ENCODE measurements at regions not wholly inside any gene's neighbourhood (a gene's known extent, or its start where the extent isn't known, plus 50 kb on each side); places are given as distances from the start of the nearest gene placed in this dataset.

- Histone ChIP-seq H3K36me3 (no peaks in the 10 kb centered on the region), H3K9me3 (no peaks in the 10 kb centered on the region), H3K4me1 (peaks cover 0 to 21% (median 14%) of the 10 kb centered on the region in 4 donors), H3K27ac (no peak overlapping the region), H3K4me3 (no peak overlapping the region), H3K27me3 (no peaks in the 10 kb centered on the region)
- DNase-seq: no peak
- TF ChIP-seq, protein P1, sequence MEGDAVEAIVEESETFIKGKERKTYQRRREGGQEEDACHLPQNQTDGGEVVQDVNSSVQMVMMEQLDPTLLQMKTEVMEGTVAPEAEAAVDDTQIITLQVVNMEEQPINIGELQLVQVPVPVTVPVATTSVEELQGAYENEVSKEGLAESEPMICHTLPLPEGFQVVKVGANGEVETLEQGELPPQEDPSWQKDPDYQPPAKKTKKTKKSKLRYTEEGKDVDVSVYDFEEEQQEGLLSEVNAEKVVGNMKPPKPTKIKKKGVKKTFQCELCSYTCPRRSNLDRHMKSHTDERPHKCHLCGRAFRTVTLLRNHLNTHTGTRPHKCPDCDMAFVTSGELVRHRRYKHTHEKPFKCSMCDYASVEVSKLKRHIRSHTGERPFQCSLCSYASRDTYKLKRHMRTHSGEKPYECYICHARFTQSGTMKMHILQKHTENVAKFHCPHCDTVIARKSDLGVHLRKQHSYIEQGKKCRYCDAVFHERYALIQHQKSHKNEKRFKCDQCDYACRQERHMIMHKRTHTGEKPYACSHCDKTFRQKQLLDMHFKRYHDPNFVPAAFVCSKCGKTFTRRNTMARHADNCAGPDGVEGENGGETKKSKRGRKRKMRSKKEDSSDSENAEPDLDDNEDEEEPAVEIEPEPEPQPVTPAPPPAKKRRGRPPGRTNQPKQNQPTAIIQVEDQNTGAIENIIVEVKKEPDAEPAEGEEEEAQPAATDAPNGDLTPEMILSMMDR (IDR thresholded peaks at IDR 0.05): no peak
- intact Hi-C loops (cut with DNase I; ENCODE audit: low total_unique reads): no loop called here
These were observed 205.7 kb downstream of the REEP3 start for GRCh38 chr10:63726867-63727266.

- H3K4me3 ChIP-seq: no peak overlapping the region
- H3K4me1 ChIP-seq: peaks cover 0 to 13% (median 8%) of the 10 kb centered on the region in 4 donors
- H3K9me3 ChIP-seq: no peaks in the 10 kb centered on the region
- no peak for DNase-seq
- H3K36me3 ChIP-seq: no peaks in the 10 kb centered on the region
- no peaks in the 10 kb centered on the region for H3K27me3 ChIP-seq
- TF ChIP-seq, protein P1 (IDR thresholded peaks at IDR 0.05): no peak
- H3K27ac ChIP-seq: no peak overlapping the region
- intact Hi-C loops (cut with DNase I; ENCODE audit: low total_unique reads): no loop called here
These were observed 206.4 kb downstream of the REEP3 start for GRCh38 chr10:63727636-63728035.

- intact Hi-C loops (cut with DNase I; ENCODE audit: low total_unique reads): no loop called here
These were observed 214.1 kb downstream of the REEP3 start for GRCh38 chr10:63735305-63735704.

DNA sequence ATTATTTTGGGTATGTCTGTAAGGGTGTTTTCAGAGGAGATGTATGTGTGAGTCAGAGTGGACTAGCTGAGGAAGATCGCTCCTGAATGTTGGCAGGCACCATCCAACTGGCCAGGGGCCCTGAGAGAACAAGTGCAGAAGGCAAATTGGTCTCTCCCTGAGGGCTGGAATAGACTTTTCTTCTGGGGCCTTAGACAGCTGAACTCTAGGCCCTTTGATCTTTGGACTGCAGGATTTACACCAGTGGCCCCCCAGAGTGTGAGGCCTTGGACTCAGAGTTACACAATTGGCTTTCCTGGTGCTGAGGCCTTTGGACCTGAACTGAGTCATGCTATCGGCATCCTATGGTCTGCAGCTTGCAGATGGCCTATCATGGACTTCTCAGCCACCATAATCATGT lies 217.2 kb downstream of the REEP3 start:
- Histone ChIP-seq H3K27me3 (no peaks in the 10 kb centered on the region), H3K4me1 (no peaks in the 10 kb centered on the region), H3K9me3 (no peaks in the 10 kb centered on the region), H3K4me3 (no peak overlapping the region), H3K27ac (no peak overlapping the region), H3K36me3 (no peaks in the 10 kb centered on the region)
- intact Hi-C loops (cut with DNase I; ENCODE audit: low total_unique reads): no loop called here
- DNase-seq: no peak
- TF ChIP-seq, protein P1 (IDR thresholded peaks at IDR 0.05): no peak

More at GRCh38 chr10:63735305-63735704, 214.1 kb downstream of the REEP3 start:
- DNase-seq: no peak
- TF ChIP-seq, protein P1 (IDR thresholded peaks at IDR 0.05): no peak
- H3K4me1 ChIP-seq: no peaks in the 10 kb centered on the region
- H3K9me3 ChIP-seq: no peaks in the 10 kb centered on the region
- no peak overlapping the region for H3K27ac ChIP-seq
- no peaks in the 10 kb centered on the region for H3K36me3 ChIP-seq
- no peak overlapping the region for H3K4me3 ChIP-seq
- H3K27me3 ChIP-seq: no peaks in the 10 kb centered on the region

DNA sequence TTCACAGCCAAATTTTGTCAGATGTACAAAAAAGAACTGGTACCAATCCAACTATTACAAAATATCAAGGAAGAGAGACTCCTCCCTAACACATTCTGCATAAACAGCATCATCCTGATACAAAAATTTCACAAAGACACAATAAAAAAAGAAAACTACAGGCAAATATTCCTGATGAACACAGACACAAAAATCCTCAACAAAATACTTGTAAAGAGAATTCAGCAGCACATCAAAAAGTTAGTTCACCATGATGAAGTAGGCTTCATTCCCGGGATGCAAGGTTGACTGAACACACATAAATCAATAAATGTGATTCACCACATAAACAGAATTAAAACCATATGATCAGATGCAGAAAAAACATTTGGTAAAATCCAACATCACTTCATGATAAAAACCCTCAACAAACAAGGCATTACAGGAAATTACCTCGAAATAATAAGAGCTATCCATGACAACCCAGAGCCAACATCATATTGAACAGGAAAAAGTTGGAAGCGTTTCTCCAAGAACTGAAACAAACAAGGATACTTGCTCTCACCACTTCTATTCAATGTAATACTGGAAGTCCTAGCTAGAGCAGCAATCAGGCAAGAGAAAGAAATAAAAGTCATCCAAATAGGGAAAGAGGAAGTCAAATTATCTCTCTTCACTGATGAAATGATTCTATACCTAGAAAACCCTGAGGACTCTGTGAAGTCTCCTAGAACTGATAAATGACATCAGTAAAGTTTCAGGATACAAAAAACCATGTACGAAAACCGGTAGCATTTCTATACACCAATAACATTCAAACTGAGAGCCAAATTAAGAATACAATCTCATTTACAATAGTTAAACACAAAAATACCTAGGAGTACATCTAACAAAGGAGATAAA lies 223.1 kb downstream of the REEP3 start:
- no peak overlapping the region for H3K27ac ChIP-seq
- no peak overlapping the region for H3K4me3 ChIP-seq
- H3K9me3 ChIP-seq: no peaks in the 10 kb centered on the region
- intact Hi-C loops (cut with DNase I; ENCODE audit: low total_unique reads): no loop called here
- no peaks in the 10 kb centered on the region for H3K36me3 ChIP-seq
- H3K27me3 ChIP-seq: no peaks in the 10 kb centered on the region
- DNase-seq: no peak
- H3K4me1 ChIP-seq: no peaks in the 10 kb centered on the region
- TF ChIP-seq, protein P1 (IDR thresholded peaks at IDR 0.05): no peak
